HG03064 (cell line): ENCODE measurements at regions not wholly inside any gene's neighbourhood (a gene's known extent, or its start where the extent isn't known, plus 50 kb on each side); places are given as distances from the start of the nearest gene placed in this dataset.

ENCODE experiments used
- ATAC-seq: cut with Tn5 transposase; IDR thresholded peaks from one replicate; pipeline ENCODE4 v1.9.1; 2021; ENCODE audit warnings: low read depth; ENCODE audit not compliant: unreplicated experiment

DNA sequence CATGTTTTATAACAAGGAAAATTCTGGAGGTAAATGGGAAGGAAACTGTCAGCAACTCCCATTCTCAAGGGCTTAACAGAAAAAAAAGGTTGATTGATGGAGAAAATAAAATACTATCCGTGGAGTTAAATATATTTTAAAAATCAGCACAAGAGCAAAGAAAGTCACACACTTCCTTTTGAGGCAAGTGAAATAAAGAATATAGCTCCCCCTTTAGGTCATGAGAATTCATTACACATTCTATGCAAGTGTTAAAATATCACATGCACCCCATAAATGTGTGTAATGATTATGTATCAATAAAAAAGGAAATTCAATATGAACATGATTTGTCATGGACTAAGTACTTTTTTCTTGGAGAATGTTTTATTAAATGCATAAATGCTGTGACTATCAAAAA, 349.2 kb downstream of the TPBG start:
- ATAC-seq = no peak

DNA sequence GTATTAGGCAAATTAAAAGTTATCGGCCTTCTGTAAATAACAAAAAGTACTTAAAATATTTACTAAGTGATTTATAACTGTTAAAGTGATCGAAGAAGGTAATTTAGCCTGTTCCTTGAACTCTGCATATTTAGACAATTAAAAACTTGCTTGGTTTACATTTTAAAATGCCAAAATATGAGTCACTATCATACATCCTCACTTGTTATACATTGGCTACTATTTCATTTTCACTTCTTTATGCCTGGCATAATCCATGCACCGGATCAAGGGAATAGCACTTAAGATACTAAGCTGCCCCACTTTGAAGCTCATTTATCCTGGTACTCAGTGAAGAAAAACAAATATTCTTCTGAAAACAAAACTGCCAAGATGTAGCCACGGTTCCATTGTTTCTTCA, 344.6 kb downstream of the UBE3D start:
- ATAC-seq = no peak

DNA sequence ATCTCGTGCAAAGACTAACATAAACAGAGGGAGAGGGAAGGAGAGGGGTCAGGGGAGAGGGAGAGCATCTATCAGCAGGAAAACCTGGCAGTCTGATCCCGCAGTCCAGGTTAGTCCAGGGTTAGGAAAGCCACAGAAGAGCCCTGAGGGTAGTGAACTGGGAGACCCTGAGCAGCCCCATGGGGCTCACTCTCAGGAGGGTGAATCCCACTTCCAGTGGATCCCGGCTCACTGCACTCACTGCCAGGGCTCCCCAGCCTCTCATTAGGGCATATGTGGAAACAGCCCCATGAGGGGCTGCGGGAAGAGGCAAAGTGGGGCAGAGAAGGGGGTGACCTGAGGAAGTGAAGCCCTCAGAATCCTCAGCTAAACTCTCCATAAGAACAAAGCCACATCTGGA, 329.9 kb downstream of the UBE3D start:
- ATAC-seq = no peak

DNA sequence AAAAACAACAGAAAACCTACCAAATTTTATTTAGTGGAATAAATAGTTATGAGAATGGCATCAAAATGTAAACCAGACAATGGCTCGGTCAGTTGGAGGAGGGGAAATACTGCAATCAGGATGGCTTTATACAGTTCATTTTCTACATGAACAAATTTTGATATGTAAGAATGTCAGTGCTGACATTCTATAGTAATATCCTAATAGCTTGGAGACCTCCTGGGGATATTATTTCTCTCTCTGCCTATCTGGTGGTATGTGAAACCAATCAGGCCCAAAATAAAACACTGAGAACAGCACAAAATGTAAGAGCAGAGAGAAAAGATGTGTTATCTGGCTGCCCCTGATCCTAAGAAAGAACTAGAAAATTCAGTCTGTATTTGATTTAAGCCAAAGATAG, 327.7 kb downstream of the UBE3D start:
- ATAC-seq = no peak

DNA sequence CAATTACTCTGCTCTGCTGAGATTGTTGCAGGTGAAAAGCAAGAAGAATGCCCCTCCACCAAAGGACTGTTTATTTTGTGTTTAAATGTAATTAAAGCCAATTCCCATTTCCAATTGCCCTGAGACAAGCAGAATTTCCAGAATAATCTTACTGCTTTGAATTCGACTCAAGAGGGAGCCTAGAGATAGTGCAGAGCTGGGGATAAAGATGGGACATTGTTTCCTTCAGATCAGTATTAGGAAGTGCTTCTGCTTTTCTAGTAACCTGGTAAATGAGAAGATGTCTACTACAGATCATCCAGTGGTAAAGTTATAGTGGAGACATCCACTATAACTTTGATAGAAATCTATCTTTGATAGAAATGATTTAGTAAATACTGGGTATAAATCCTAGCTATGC, 326.9 kb downstream of the UBE3D start:
- ATAC-seq = no peak

DNA sequence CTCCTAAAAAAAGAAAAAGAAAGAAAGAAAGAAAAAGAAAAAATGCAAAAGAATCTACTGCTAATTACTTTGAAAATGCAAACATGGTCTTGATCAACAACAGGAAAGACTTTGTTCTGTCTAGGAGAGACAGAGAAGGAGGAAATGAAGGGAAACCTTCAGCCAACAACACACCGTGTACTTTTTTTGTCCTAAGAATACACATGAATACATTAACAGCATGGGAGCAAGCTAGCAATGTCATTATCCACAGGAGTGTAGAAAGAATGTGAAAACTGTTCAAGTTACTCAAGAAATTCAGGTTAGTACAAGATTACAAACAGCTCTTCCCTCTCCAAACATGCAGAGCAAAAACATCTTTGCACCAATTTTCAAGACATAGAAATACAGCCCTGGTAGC, 326.3 kb downstream of the UBE3D start:
- no peak for ATAC-seq

DNA sequence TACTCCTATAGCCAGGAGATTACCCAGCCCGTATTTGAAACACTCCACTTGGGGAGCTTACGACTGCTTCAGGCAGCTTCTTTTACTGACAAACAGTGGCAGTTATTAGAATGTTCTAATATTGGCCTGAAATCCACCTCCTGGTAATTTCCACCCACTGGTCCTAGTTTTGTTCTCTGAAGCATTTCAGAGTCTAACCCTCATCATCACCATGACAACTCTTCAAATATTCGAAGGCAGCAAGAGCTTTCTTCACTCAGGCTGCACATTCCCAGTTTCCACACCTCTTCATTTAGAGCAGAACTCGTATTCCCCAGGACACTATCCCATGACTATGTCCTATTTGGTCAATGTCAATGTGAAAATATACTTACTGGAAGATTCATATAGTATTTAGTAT, 325.6 kb downstream of the UBE3D start:
- no peak for ATAC-seq

DNA sequence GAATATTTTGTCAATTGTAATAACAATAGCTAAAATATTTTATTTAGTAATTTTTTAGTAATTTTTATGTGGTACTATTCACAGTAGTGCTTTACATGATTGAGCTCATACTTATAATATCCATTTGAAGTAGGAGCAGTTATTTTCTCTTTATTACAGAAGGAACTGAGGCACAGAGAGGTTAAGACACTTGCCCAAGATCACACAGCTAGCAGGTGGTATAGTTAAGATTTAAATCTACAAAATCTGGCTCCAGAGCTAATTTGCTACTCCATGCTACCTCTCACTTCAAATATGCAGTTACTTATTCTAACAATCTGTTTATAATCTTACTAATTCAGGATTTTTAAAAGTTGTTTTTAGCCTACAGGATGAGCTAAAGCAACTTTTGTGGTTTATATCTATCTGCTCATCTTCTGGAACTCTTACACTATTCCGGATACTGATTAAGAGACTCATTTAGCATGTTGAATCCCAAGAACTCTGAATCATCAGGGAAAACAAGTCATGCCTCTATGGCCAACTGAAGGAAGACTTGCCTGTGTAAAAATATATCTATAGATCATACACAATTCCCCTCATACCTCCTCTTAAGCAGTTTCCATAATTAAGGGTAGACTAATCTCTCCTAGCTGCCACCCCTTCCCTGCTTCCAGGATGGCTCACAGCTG, 324.2 kb downstream of the UBE3D start:
- no peak for ATAC-seq

DNA sequence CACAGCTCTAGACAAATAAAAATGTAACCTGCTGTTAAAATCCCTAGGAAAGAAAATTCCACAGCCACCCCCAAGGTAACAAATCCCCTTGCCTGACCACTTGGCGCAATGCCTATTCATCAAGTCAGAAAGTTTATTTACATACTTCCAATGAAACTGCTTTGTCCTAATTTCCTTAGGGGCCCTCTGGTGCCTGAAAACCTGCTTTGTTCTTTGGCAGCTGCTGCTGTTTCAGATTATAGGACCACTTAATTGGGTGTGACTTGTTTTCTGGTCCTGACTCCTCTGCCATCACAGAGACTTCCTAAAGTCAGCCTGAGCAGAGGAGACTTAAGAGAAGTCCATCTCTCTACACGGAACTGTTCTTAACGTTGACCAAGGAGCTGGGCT, 323.6 kb downstream of the UBE3D start:
- ATAC-seq = no peak

DNA sequence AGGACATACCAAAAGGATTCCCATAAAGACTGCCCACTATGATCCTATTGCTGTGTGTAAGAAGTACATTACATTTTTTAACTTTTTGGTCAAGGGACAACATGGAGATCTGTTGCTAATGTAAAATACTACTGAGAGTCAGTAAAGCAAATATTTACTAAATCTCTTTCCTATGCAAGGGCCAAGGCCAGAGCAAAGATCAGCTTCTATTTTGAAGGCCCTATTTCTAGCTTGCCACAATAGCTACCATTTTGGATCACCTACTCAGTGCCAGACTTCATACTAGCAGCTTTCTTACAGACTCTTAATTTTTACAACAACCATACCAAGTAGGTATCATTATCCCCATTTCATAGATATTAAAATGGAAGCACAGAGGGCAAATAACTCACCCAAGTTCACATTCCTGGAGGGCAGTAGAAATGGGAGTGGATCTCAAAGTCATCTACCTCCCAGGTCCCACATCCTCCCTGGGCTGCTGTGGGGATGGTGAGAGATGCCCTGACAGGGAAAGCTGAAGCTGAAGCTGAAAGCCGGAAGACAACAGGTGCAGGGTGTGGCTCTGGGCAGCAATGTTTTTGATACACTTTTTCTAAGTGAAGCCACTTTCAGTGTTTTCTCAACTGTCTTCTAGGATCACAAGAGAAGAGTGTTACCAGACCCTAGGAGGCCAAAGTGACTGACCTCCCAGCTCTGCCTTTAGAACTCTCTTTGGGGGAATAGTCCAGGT, 321.2 kb downstream of the UBE3D start:
- ATAC-seq = no peak

DNA sequence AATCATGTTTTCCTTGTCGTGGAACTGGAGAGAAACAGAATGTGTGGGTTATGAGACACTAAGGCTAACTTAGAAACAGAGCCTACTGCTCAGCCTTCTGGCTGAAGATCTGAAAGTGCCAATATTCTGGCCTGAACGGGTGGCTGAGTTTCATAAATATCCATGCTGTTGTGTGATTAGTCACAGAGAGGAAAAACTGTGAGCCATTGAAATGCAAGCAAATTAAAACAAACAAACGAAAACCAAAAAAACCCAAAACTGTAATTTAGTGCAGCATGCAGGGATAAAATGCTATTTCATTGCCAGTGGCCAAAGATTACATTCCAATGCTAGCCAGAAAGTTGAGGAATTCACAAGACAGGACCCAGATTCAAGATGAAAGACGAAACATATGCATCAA, 315.1 kb downstream of the UBE3D start:
- no peak for ATAC-seq

DNA sequence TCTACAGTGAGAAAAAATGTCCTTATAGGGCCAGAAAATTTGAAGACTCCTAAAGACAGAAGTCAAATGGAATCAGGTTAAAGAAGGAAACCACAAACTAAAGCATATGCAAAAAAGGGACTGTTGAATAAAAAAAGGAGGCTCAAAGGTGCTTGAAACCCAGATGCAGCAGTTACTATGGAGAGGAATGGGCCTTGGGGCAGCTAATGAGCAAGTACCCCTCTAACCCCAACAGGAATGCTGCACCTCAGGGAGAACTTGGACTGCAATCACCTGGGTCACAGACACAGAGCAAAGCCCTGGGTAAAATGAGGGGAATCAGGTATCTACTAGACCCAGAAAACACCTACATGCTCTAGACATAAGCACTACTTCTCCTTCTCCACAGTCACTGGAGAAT, 313.9 kb downstream of the UBE3D start:
- ATAC-seq = no peak

DNA sequence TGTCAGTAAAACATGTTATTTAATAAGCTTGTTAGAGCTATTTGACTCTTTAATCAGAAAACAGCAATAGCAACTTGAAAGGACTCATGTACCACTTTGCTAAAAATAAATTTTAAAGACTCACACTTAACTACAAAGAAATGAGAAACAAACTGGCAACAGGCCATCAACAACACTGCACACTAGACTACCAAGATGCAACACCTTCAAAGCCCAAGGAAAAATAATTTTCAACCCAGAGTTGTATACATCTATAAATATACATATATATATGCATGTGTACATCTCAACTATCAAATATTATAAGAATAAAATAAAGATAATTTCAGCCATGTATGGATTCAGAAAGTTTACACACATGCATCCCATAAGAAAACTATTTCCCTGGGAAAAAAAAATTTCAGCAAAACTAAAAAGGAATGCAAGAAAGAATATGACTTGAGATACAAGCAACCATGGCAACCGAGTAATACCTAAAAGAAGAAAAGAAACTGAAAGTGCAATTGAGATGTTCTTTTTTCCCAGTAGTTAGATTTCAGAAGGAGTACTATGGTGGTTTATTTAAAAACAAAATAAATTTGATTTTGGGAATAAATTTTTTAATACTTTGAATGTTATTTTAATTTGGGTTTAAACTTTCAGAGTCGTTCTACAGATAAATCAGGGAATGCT, 303.8 kb downstream of the UBE3D start:
- no peak for ATAC-seq

DNA sequence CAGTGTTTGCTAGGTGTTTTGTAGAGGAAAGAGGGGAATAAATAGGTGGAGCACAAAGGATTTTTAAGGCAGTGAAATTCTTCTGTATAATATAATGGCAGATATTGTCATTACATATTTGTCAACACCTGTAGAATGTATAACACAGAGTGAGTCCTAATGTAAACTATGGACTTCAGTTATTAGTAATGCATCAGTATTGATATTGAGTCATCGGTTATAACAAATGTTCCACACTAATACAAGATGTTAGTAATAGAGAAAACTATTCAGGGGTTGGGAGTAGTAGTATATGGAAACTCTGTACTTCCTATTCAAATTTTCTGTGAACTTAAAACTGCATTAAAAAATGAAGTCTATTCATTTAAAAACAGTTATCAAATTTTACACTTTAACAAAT, 299.2 kb downstream of the UBE3D start:
- ATAC-seq = no peak

DNA sequence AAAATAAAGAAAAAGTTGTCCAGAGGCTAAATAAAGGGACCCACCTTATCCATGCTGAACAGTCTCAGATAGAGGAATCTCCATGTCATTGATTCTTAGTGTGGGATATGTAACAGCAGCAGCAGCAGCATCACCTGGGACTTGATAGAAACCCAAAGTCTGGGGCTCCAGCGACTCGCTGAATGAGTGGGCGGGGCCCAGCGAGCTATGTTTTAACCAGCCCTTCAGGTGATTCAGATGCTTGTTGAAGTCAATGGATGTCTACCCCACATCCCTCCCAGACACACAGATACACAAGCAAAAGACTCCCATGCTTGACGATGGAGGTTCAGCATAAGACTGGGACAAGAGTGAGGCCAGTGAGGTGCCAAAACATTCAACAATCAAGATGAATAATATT, 298.6 kb downstream of the UBE3D start:
- no peak for ATAC-seq

DNA sequence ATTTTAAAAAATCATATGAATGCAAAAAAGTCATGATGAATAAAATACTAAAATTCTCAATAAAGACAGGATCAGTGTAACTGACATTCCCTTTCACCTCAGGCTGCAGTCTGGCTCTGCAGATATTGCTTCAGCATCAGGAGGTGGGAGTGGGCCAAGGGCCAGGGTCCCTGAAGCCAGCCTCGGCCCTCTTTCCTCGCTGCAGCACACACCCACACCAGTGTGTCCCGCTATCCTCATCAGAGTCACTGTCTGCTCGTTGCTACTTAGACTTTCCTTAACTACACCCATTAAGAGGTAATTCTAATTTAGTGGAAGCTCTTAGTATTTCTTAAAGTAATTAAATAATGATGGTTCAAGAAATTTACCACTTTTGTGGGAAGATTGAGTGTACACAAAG, 298.2 kb downstream of the UBE3D start:
- ATAC-seq = no peak

DNA sequence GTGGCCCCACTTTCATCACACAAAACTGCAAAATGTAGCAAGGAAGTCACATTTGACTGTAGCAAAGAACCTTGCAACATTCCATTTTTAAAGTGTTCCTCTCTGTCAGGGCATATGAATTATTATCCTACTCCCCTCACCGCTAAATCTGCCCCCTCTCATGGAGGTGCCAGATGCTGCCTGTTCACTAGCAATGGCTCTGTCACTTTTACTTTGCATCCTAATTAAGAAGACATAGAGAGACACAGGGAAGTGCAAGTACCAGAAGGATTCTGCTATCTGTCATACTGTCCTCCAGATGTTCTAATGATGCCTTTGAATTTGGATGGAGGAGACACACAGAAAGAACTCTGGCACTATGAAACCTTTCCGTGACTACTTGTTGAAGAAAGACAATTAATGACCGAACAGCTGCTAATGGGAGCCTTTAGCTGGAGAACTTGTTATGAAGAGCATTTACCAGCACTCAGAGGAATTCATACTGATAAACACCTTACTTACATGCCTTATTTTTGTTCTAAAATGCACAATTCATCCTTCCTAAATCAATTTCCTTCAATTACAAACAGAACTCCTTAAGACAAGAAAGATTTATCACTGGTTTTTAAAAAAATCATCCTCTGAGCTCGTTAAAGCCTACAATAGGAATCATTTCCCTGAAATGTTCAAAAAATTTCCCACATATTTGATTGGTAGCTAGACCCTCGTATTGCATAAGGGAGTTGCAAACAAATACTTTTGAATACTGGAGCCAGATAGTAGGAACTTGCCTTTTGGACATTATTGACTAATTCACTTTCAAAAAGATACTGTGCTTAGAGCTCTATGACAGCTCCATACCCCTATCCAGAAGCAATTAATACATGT, 292.6 kb downstream of the UBE3D start:
- ATAC-seq = no peak

DNA sequence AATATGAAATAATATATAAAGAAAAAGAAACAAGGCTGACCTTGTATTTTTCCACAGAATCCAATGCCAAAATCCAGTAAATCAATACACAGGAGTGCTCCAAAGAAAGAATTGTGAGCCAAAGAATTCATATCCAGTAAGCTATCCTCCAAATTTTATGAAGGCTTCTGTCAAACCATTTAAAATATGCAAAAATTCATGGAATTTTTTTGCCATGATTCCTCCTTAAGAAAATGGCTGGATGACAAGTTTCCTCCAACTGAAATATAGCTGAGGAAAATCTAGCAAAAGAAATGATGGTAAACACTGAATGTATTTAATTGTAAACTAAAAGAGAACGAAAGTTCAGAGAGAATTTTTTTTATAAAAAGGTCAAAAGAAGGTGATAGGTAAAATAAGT, 290.3 kb downstream of the UBE3D start:
- ATAC-seq = no peak

DNA sequence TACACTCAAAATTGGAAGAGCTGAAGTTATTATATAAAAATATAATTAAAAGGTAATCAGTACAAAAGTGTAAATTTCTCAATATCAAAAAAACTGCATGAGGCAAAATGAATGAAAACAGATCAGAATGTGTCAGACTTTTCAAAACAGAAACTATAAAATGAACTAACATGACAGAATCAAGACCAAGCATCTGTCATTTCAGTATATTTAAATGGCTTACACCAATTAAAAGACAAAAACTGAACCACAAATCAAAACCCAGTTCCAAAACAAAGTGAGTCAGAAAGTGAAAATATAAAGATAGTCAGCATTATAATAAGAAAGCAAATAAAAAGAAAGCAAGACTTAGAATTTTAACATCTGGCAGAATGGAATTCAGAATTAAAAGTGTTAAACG, 289.7 kb downstream of the UBE3D start:
- no peak for ATAC-seq

DNA sequence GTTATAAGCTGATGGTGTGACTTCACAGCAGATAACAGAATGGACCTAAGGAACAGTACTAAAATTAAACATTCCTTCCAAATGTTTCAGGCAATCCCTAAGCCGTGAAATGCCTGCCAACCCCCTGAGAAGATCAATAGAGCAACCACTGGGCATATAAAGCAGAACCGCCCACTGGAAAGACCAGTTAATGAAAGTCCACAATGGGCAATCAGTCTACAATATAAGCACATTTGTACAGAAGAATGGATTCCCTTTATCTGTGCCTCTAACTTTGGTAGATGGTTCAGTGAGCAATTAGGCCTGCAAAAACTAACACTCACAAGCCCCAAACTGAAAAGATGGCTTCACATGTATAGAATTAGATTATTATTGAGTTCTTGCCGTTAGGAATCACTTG, 286.6 kb downstream of the UBE3D start:
- ATAC-seq = no peak

DNA sequence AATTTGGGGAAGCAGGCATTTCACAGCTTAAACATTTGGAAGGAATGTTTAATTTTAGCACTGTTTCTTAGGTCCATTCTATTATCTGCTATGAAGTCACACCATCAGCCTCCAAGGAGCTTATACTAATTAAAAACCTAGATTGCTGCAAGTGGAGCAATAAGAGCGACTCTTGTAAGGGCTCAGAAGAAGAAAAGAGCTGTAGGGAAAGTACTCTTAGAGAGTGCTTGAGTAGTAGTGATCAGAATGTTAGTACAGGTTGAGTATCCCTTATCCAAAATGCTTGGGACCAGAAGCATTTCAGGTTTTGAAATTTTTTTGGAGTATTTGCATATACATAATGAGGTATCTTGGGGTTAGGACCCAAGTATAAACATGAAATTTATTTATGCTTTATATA, 285.3 kb downstream of the UBE3D start:
- ATAC-seq = no peak
